ENCODE measurements at regions not wholly inside any gene's neighbourhood (a gene's known extent, or its start where the extent isn't known, plus 50 kb on each side); places are given as distances from the start of the nearest gene placed in this dataset.
A peak's percentile ranks its signal among the peaks of the same experiment; 100 is the strongest.

DNA sequence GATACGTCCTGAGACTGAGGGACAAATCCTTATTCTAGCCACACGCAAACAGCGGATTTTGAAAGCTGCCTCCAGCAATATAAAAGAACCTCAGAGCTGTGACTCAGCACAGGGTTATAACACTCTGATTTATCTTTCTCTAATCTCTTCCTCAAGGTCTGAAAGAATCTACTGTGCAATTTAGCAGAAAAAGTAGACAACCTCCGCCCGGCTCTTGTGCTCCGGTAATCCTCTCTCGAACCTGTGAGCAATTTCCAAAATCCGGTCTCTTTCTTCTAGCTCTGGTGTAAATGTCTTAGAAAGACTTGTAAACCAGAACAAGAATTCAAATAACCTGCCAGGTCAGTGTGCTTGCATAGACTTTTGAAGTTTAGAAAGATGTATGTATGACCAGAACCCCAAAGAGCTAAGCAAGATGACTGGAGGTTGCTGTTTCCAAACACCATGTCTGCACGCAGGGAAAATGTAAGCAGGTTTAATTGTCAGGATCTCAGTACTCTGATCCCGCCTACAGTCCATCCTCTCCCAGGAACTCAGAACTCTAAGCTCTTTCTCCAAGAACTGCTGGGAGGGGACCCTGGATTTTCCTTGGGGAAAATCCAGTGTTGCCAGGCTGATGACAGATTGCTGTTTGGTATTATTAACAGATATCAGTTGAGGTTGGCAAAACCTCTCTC lies 338.1 kb downstream of the RFC3 start:
- peak; percentile 61 for ATAC-seq

DNA sequence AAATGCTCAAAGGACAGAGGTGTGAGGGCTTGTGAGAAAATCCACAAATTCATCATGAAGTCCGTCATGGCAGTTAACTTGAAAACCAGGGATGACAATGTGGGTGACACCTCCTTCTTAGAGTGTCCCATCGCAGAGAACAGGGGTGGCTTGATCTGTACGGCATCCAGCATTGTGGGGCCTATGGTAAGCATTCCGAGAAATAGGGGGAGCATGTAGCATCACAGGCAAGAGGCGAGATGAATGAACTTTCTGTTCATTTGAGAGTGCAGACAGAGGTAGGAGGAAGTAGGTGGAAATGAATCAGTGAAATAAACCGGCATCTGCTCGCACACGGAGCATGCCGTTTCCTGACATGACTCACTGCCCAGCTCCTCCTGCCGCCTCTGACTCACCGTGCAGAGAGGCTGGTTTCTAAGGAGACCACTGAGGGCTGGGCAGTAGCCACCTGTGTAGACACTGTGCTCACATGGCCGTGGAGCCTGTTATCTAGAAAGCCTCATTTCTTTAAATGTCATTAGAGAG lies 339.0 kb downstream of the RFC3 start:
- ATAC-seq: peak; percentile 98
- TF ChIP-seq RARB (CRISPR knock-in tag; IDR thresholded peaks at IDR 0.05) (no peak), ZNF565 (CRISPR knock-in tag; conservative IDR thresholded peaks at IDR 0.05; ENCODE audit: low read depth) (no peak), ISL1 (CRISPR knock-in tag; IDR thresholded peaks at IDR 0.05) (peak; percentile 51), BACH2 (CRISPR knock-in tag; IDR thresholded peaks at IDR 0.05; ENCODE audit: borderline replicate concordance) (no peak)
- TF ChIP-seq, protein P1, sequence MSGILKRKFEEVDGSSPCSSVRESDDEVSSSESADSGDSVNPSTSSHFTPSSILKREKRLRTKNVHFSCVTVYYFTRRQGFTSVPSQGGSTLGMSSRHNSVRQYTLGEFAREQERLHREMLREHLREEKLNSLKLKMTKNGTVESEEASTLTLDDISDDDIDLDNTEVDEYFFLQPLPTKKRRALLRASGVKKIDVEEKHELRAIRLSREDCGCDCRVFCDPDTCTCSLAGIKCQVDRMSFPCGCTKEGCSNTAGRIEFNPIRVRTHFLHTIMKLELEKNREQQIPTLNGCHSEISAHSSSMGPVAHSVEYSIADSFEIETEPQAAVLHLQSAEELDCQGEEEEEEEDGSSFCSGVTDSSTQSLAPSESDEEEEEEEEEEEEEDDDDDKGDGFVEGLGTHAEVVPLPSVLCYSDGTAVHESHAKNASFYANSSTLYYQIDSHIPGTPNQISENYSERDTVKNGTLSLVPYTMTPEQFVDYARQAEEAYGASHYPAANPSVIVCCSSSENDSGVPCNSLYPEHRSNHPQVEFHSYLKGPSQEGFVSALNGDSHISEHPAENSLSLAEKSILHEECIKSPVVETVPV (CRISPR knock-in tag; IDR thresholded peaks at IDR 0.05): no peak
- TF ChIP-seq, protein P2, sequence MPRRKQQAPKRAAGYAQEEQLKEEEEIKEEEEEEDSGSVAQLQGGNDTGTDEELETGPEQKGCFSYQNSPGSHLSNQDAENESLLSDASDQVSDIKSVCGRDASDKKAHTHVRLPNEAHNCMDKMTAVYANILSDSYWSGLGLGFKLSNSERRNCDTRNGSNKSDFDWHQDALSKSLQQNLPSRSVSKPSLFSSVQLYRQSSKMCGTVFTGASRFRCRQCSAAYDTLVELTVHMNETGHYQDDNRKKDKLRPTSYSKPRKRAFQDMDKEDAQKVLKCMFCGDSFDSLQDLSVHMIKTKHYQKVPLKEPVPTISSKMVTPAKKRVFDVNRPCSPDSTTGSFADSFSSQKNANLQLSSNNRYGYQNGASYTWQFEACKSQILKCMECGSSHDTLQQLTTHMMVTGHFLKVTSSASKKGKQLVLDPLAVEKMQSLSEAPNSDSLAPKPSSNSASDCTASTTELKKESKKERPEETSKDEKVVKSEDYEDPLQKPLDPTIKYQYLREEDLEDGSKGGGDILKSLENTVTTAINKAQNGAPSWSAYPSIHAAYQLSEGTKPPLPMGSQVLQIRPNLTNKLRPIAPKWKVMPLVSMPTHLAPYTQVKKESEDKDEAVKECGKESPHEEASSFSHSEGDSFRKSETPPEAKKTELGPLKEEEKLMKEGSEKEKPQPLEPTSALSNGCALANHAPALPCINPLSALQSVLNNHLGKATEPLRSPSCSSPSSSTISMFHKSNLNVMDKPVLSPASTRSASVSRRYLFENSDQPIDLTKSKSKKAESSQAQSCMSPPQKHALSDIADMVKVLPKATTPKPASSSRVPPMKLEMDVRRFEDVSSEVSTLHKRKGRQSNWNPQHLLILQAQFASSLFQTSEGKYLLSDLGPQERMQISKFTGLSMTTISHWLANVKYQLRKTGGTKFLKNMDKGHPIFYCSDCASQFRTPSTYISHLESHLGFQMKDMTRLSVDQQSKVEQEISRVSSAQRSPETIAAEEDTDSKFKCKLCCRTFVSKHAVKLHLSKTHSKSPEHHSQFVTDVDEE (CRISPR knock-in tag; IDR thresholded peaks at IDR 0.05): no peak

More for the DNA sequence above, 338.1 kb downstream of the RFC3 start:
- TF ChIP-seq ISL1 (CRISPR knock-in tag; IDR thresholded peaks at IDR 0.05) (peak; percentile 17; the same call in 1 of the 2 replicates), ZNF70 (CRISPR knock-in tag; IDR thresholded peaks at IDR 0.05) (0 out of 2 replicates have a peak, but pooled peaks have one; percentile 22)
- TF ChIP-seq, protein P1 (CRISPR knock-in tag; IDR thresholded peaks at IDR 0.05): no peak

DNA sequence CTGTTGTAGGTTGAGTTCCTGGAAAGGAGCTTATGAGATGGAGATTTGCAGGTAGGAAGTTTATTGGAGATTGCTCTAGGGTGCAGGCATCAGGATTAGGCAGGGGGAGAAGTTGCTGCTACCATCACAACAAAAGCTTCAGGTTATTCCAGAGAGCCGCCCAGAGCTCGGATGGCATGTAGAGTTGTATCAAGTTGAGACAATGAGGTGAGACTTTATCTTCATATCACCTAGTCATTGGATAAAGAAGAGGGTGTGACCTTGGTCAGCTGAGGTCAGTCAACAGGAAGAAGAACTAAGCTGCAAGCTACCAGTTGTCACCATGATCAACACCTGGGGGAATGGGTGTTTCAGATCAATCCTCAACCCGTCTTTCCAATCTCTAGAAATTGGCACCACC lies 342.0 kb downstream of the RFC3 start:
- TF ChIP-seq ZNF565 (CRISPR knock-in tag; conservative IDR thresholded peaks at IDR 0.05; ENCODE audit: low read depth): no peak
- TF ChIP-seq ZC3H10 (CRISPR knock-in tag; IDR thresholded peaks at IDR 0.05): no peak
- TF ChIP-seq OSR1 (CRISPR knock-in tag; IDR thresholded peaks at IDR 0.05): no peak
- TF ChIP-seq ARNTL (CRISPR knock-in tag; IDR thresholded peaks at IDR 0.05; ENCODE audit: borderline replicate concordance, low read depth): no peak
- TF ChIP-seq BACH2 (CRISPR knock-in tag; IDR thresholded peaks at IDR 0.05; ENCODE audit: borderline replicate concordance): no peak
- TF ChIP-seq, protein P2 (CRISPR knock-in tag; IDR thresholded peaks at IDR 0.05): no peak
- TF ChIP-seq, protein P3, sequence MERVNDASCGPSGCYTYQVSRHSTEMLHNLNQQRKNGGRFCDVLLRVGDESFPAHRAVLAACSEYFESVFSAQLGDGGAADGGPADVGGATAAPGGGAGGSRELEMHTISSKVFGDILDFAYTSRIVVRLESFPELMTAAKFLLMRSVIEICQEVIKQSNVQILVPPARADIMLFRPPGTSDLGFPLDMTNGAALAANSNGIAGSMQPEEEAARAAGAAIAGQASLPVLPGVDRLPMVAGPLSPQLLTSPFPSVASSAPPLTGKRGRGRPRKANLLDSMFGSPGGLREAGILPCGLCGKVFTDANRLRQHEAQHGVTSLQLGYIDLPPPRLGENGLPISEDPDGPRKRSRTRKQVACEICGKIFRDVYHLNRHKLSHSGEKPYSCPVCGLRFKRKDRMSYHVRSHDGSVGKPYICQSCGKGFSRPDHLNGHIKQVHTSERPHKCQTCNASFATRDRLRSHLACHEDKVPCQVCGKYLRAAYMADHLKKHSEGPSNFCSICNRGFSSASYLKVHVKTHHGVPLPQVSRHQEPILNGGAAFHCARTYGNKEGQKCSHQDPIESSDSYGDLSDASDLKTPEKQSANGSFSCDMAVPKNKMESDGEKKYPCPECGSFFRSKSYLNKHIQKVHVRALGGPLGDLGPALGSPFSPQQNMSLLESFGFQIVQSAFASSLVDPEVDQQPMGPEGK (CRISPR knock-in tag; IDR thresholded peaks at IDR 0.05; ENCODE audit: borderline replicate concordance): no peak
- no peak for TF ChIP-seq ISL1 (CRISPR knock-in tag; IDR thresholded peaks at IDR 0.05)
- no peak for TF ChIP-seq ZNF8 (CRISPR knock-in tag; IDR thresholded peaks at IDR 0.05)
- ATAC-seq: no peak

DNA sequence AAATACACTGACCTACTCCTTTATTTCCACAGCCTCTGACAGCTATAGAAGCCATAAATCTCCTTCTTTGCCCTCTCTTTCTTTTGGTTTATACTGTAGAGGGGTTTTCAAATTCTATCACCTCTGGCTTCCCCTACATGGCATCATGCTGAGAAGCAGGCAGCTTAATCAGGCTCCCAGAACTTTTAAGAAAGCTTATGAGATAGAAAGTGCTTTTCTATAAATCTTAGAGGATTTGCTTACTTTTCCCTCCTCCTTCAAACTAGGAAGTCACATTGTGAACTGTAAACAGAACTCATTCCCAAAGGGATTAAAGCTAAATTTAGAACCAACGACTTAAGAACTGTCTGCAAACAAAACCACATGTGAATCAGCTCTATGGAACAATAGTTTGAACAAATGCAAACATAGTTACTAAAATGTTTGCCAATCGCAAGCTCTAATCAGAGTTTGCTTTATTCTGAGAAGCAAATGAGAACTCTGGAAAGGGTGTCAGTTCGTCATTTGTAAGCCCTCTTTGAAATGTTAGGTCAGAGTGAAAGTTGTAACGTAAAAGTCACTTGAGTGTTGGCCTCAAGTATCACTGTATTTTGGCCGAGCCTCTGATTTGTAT lies 344.1 kb downstream of the RFC3 start:
- ATAC-seq: peak; percentile 18; the same call in 1 of the 3 replicates
- TF ChIP-seq, protein P2 (CRISPR knock-in tag; IDR thresholded peaks at IDR 0.05): no peak
- TF ChIP-seq GLIS3 (CRISPR knock-in tag; IDR thresholded peaks at IDR 0.05) (no peak), ZNF565 (CRISPR knock-in tag; conservative IDR thresholded peaks at IDR 0.05; ENCODE audit: low read depth) (no peak), OSR1 (CRISPR knock-in tag; IDR thresholded peaks at IDR 0.05) (no peak)

Measured in SK-N-SH treated with all-trans-retinoic acid at 6 μM for 48 hours (cell line).